OCI-LY3 (cell line): ENCODE measurements at regions not wholly inside any gene's neighbourhood (a gene's known extent, or its start where the extent isn't known, plus 50 kb on each side); places are given as distances from the start of the nearest gene placed in this dataset.

Experiments
- H2AFZ ChIP-seq: fragments of 200-600, 300-600 bp; shearing (Covaris generic); 2 replicates; pipeline ENCODE4 v1.6.0; 2014; ENCODE audit warnings: antibody characterized with exemption, low read depth, low read length
- H3K27ac ChIP-seq: fragments of 200-600, 300-600 bp; sonication (generic); 2 replicates; pipeline ENCODE4 v1.5.1; 2014; ENCODE audit warnings: mild to moderate bottlenecking, low read length, moderate library complexity, mixed read lengths
- H3K27me3 ChIP-seq: fragments of 200-600, 300-600 bp; sonication (generic); 2 replicates; pipeline ENCODE4 v1.6.1; 2014; ENCODE audit warnings: low read depth, low read length, mixed read lengths
- H3K36me3 ChIP-seq: fragments of 200-600, 300-600 bp; sonication (generic); replicated peaks from 2 replicates; pipeline ENCODE3; 2014; ENCODE audit warnings: low read depth, low read length, mixed read lengths
- H3K4me1 ChIP-seq: fragments of 300-600, 200-600 bp; sonication (generic); 2 replicates; pipeline ENCODE4 v1.6.1; 2014; ENCODE audit warnings: low read length, mixed read lengths
- H3K4me2 ChIP-seq: fragments of 200-600, 300-600 bp; sonication (generic); 2 replicates; pipeline ENCODE4 v1.6.1; 2014; ENCODE audit warnings: low read length, mixed read lengths
- H3K4me3 ChIP-seq: fragments of 300-600, 200-600 bp; sonication (generic); 2 replicates; pipeline ENCODE4 v1.5.1; 2014; ENCODE audit warnings: antibody characterized with exemption, mild to moderate bottlenecking, low read length, moderate library complexity
- H3K79me2 ChIP-seq: fragments of 300-600, 200-600 bp; shearing (Covaris generic); 2 replicates; pipeline ENCODE4 v1.6.1; 2014; ENCODE audit warnings: mild to moderate bottlenecking, low read length, mixed read lengths
- H3K9ac ChIP-seq: fragments of 300-600, 200-600 bp; shearing (Covaris generic); 2 replicates; pipeline ENCODE4 v1.6.0; 2014; ENCODE audit warnings: mild to moderate bottlenecking, low read length, moderate library complexity
- H3K9me3 ChIP-seq: fragments of 200-600, 300-600 bp; shearing (Covaris generic); 2 replicates; pipeline ENCODE4 v1.6.1; 2014; ENCODE audit warnings: low read length, mixed read lengths; ENCODE audit not compliant: insufficient read depth
- H4K20me1 ChIP-seq: fragments of 200-600, 300-600 bp; sonication (generic); 2 replicates; pipeline ENCODE4 v1.6.1; 2016; ENCODE audit warnings: low read length, mixed read lengths; ENCODE audit not compliant: insufficient read depth
- EZH2phosphoT487 ChIP-seq: fragments of 200-600 bp; shearing (Covaris generic); IDR thresholded peaks from 2 replicates; pipeline ENCODE4 v1.6.1; 2018; ENCODE audit warnings: antibody characterized with exemption, mixed run types, low read depth
- TF ChIP-seq, protein P1 (sequence below): fragments of 200-600, 300-600 bp; sonication (generic); IDR thresholded peaks from 2 replicates; pipeline ENCODE4 v1.5.1; 2014; ENCODE audit warnings: antibody characterized with exemption, low read length, low read depth

GRCh38 chr5:87156631-87157030 lies 111.1 kb upstream of the RASA1 start:
- Histone ChIP-seq H2AFZ (no peak overlapping the region), H3K27ac (no peak overlapping the region)
- TF ChIP-seq EZH2phosphoT487, result no peak
- TF ChIP-seq, protein P1, sequence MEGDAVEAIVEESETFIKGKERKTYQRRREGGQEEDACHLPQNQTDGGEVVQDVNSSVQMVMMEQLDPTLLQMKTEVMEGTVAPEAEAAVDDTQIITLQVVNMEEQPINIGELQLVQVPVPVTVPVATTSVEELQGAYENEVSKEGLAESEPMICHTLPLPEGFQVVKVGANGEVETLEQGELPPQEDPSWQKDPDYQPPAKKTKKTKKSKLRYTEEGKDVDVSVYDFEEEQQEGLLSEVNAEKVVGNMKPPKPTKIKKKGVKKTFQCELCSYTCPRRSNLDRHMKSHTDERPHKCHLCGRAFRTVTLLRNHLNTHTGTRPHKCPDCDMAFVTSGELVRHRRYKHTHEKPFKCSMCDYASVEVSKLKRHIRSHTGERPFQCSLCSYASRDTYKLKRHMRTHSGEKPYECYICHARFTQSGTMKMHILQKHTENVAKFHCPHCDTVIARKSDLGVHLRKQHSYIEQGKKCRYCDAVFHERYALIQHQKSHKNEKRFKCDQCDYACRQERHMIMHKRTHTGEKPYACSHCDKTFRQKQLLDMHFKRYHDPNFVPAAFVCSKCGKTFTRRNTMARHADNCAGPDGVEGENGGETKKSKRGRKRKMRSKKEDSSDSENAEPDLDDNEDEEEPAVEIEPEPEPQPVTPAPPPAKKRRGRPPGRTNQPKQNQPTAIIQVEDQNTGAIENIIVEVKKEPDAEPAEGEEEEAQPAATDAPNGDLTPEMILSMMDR, result no peak

GRCh38 chr5:87164409-87164808 lies 103.3 kb upstream of the RASA1 start:
- Histone ChIP-seq H3K27ac (no peak overlapping the region), H3K27me3 (no peaks in the 10 kb centered on the region), H4K20me1 (no peaks in the 10 kb centered on the region), H3K9me3 (no peaks in the 10 kb centered on the region), H3K4me3 (no peak overlapping the region), H3K79me2 (no peaks in the 10 kb centered on the region), H3K9ac (no peak overlapping the region), H3K4me2 (no peak overlapping the region), H3K36me3 (no peaks in the 10 kb centered on the region), H2AFZ (no peak overlapping the region), H3K4me1 (no peaks in the 10 kb centered on the region)
- no peak for TF ChIP-seq EZH2phosphoT487
- TF ChIP-seq, protein P1, result no peak

More at GRCh38 chr5:87156631-87157030, 111.1 kb upstream of the RASA1 start:
- H4K20me1 ChIP-seq, result no peaks in the 10 kb centered on the region
- H3K36me3 ChIP-seq, result no peaks in the 10 kb centered on the region
- no peaks in the 10 kb centered on the region for H3K79me2 ChIP-seq
- no peak overlapping the region for H3K4me2 ChIP-seq
- no peak overlapping the region for H3K4me3 ChIP-seq
- H3K4me1 ChIP-seq, result peaks cover 2% of the 10 kb centered on the region
- no peaks in the 10 kb centered on the region for H3K27me3 ChIP-seq
- H3K9me3 ChIP-seq, result no peaks in the 10 kb centered on the region
- H3K9ac ChIP-seq, result no peak overlapping the region

GRCh38 chr5:87169300-87169991 lies 98.2 kb upstream of the RASA1 start:
- H3K4me3 ChIP-seq, result no peak overlapping the region
- H3K4me1 ChIP-seq, result no peaks in the 10 kb centered on the region
- H3K36me3 ChIP-seq, result no peaks in the 10 kb centered on the region
- no peaks in the 10 kb centered on the region for H4K20me1 ChIP-seq
- H2AFZ ChIP-seq, result no peak overlapping the region
- H3K27me3 ChIP-seq, result no peaks in the 10 kb centered on the region
- H3K9ac ChIP-seq, result no peak overlapping the region
- H3K27ac ChIP-seq, result no peak overlapping the region
- no peak for TF ChIP-seq EZH2phosphoT487
- TF ChIP-seq, protein P1, result no peak
- H3K4me2 ChIP-seq, result no peak overlapping the region
- no peaks in the 10 kb centered on the region for H3K79me2 ChIP-seq
- H3K9me3 ChIP-seq, result no peaks in the 10 kb centered on the region

- TF ChIP-seq, protein P1, result no peak
- TF ChIP-seq EZH2phosphoT487, result no peak
- no peak overlapping the region for H3K9ac ChIP-seq
- no peaks in the 10 kb centered on the region for H3K4me1 ChIP-seq
- H4K20me1 ChIP-seq, result no peaks in the 10 kb centered on the region
- no peaks in the 10 kb centered on the region for H3K36me3 ChIP-seq
- H3K79me2 ChIP-seq, result no peaks in the 10 kb centered on the region
- H3K4me3 ChIP-seq, result no peak overlapping the region
- H3K27me3 ChIP-seq, result no peaks in the 10 kb centered on the region
- H3K4me2 ChIP-seq, result no peak overlapping the region
- H3K9me3 ChIP-seq, result no peaks in the 10 kb centered on the region
- no peak overlapping the region for H2AFZ ChIP-seq
- H3K27ac ChIP-seq, result no peak overlapping the region
Observed at GRCh38 chr5:87170799-87171198, 96.9 kb upstream of the RASA1 start.
